GM18873 (cell line): ENCODE measurements at regions not wholly inside any gene's neighbourhood (a gene's known extent, or its start where the extent isn't known, plus 50 kb on each side); places are given as distances from the start of the nearest gene placed in this dataset.

Experiments
- ATAC-seq: cut with Tn5 transposase; IDR thresholded peaks from one replicate; pipeline ENCODE4 v1.9.1; 2021; ENCODE audit warnings: mild to moderate bottlenecking, moderate library complexity, moderate number of reproducible peaks; ENCODE audit not compliant: unreplicated experiment, low FRiP score

DNA sequence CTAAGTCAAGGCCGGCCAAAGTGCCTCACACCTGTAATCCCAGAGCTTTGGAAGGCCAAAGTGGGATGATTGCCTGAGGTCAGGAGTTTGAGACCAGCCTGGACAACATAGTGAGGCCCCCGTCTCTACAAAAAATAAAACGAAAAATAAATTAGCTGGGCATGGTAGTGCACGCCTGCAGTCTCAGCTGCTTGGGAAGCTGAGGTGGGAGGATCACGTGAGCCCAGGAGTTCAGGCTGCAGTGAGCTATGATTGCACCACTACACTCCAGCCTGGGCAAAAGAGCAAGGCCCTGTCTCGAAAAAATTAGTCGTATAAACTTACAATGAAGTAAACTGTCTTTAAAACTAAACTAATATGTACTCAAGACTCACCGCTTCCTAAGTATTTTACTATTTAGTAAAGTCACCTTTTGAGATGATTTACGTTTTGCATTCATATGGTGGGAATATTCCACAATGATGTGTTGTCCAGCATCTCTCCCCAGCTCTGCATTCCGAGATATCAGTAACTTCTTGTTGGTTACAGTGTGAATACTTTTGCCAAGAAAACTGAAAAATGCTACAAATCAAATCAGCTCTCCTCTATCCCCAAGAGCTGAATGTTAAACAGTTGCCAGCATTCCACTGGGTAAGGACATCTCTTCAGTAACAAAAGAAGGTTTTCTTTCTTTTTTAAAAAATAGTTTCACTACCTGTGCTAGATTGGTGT, 84.9 kb upstream of the C21orf91 start:
- no peak for ATAC-seq

- no peak for ATAC-seq
Measured at GRCh38 chr21:17903029-17903806, 84.1 kb upstream of the C21orf91 start.

- no peak for ATAC-seq
Measured at GRCh38 chr21:17901458-17902079, 82.4 kb upstream of the C21orf91 start.

DNA sequence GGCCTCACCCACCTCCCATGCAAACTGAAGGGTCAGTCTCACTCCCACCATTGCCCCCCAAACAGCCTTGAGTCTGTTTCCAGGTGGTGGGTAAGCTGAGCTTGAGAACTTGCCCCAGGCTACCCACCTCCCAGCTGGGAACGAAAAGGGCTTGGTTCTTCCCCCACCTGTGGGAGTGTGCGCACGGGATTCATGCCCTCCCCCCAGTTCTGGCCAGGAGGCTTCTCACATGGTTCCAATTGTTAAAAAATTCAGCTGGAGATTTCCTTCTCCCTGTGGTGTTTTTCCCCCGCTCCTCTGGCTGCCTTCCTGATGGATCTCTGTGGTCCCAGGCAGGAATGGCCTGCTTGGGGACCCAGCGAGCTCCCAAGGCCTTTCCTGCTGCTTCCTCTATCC, 81.8 kb upstream of the C21orf91 start:
- no peak for ATAC-seq

DNA sequence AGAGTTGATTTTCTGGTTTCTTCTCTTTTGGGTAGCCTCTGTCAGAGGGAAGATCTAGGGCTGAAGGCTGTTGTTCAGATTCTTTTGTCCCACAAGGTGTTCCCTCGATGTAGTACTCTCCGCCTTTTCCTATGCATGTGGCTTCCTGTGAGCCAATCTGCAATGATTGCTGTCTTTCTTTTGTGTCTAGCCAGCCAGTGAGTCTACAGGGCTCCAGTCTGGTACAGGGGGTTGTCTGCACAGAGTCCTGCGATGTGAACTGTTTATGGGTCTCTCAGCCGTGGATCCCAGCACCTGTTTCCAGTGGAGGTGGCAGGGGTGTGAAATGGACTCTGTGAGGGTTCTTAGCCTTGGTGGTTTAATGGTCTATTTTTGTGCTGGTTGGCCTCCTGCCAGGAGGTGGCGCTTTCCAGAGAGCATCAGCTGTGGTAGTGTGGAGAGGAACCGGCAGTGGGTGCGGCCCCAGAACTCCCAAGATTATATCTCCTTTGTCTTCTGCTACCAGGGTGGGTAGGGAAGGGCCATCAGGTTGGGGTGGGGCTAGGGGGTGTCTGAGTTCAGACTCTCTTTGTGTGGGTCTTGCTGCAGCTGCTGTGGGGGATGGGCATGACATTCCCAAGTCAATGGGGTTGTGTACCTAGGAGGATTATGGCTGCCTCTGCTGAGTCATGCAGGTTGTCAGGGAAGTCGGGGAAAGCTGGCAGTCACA, 81.3 kb upstream of the C21orf91 start:
- ATAC-seq = no peak

- ATAC-seq = no peak
Measured at GRCh38 chr21:17889171-17889570, 70.0 kb upstream of the C21orf91 start.

GRCh38 chr21:17869115-17869514, 50.0 kb upstream of the C21orf91 start:
- no peak for ATAC-seq
